OCI-LY7 (cell line): ENCODE measurements at regions not wholly inside any gene's neighbourhood (a gene's known extent, or its start where the extent isn't known, plus 50 kb on each side); places are given as distances from the start of the nearest gene placed in this dataset.

Experiments used
- BruUV-seq: library from RNA; stranded (reverse); fragments of 400-500 nt; replicated peaks from 2 replicates; lab custom pipeline; 2021; lab: Mats Ljungman, UMichigan
- CTCF ChIA-PET: fragments of 300-600 bp; sonication (Branson Sonifier 250); formaldehyde crosslinking; loops from one replicate; lab custom pipeline; 2022; ENCODE audit warnings: antibody characterized with exemption; ENCODE audit not compliant: unreplicated experiment; lab: Charles Lee
- POLR2A ChIA-PET: fragments of 300-600 bp; sonication (Branson Sonifier 250); formaldehyde crosslinking; loops from one replicate; lab custom pipeline; 2022; ENCODE audit warnings: antibody characterized with exemption; lab: Charles Lee
- DNase-seq: peaks from one replicate; pipeline ENCODE4 v3.0.0-alpha.2; 2015; ENCODE audit warnings: low spot score
- H2AFZ ChIP-seq: fragments of 200-600 bp; sonication (generic), shearing (Covaris generic); 2 replicates; pipeline ENCODE4 v1.6.1; 2014; ENCODE audit warnings: mild to moderate bottlenecking, antibody characterized with exemption, low read length, moderate library complexity
- H3K27ac ChIP-seq: fragments of 200-600 bp; sonication (generic); 2 replicates; pipeline ENCODE4 v1.5.1; 2014; ENCODE audit warnings: mixed run types, low read depth, mild to moderate bottlenecking, moderate library complexity, low read length, inconsistent platforms; ENCODE audit not compliant: poor library complexity, severe bottlenecking
- H3K36me3 ChIP-seq: fragments of 200-600 bp; sonication (generic); 2 replicates; pipeline ENCODE4 v1.6.1; 2014; ENCODE audit warnings: mild to moderate bottlenecking, antibody characterized with exemption, low read length, moderate library complexity, mixed read lengths; ENCODE audit not compliant: insufficient read depth
- H3K4me1 ChIP-seq: fragments of 200-600 bp; sonication (generic); 2 replicates; pipeline ENCODE4 v1.5.1; 2014; ENCODE audit warnings: mild to moderate bottlenecking, low read length; ENCODE audit not compliant: insufficient read depth, poor library complexity, severe bottlenecking
- H3K4me2 ChIP-seq: fragments of 200-600 bp; sonication (generic); 2 replicates; pipeline ENCODE4 v1.6.1; 2014; ENCODE audit warnings: mild to moderate bottlenecking, low read length
- H3K4me3 ChIP-seq: fragments of 200-600 bp; sonication (generic); 2 replicates; pipeline ENCODE4 v1.5.1; 2014; ENCODE audit warnings: mild to moderate bottlenecking, low read depth, low read length; ENCODE audit not compliant: poor library complexity, severe bottlenecking
- H3K79me2 ChIP-seq: fragments of 200-600 bp; sonication (generic); 2 replicates; pipeline ENCODE4 v1.6.1; 2016; ENCODE audit warnings: low read depth, mild to moderate bottlenecking, low read length, moderate library complexity, mixed read lengths; ENCODE audit not compliant: insufficient read depth
- H3K9me2 ChIP-seq: fragments of 200-600 bp; sonication (generic); 2 replicates; pipeline ENCODE4 v1.6.1; 2016; ENCODE audit warnings: mild to moderate bottlenecking, low read length, mixed read lengths; ENCODE audit not compliant: insufficient read depth
- H3K9me3 ChIP-seq: fragments of 200-600 bp; sonication (generic); 2 replicates; pipeline ENCODE4 v1.6.1; 2014; ENCODE audit warnings: mild to moderate bottlenecking, mixed run types, low read length, mixed read lengths
- H4K20me1 ChIP-seq: fragments of 200-600 bp; sonication (generic); 2 replicates; pipeline ENCODE4 v1.6.1; 2014; ENCODE audit warnings: mild to moderate bottlenecking, antibody characterized with exemption, low read length, moderate library complexity, mixed read lengths; ENCODE audit not compliant: insufficient read depth
- CTCF ChIP-seq: fragments of 200-600 bp; sonication (generic); conservative IDR thresholded peaks from 2 replicates; pipeline ENCODE4 v1.5.1; 2014; ENCODE audit warnings: mild to moderate bottlenecking, antibody characterized with exemption, low read length, moderate library complexity, mixed read lengths
- EZH2phosphoT487 ChIP-seq: fragments of 200-600 bp; sonication (generic); IDR thresholded peaks from 2 replicates; pipeline ENCODE4 v1.6.1; 2018; ENCODE audit warnings: low read depth, borderline replicate concordance, mild to moderate bottlenecking, mixed run types, antibody characterized with exemption, low read length, moderate library complexity, mixed read lengths
- intact Hi-C: fragments of 100-400 bp; cut with micrococcal nuclease; formaldehyde crosslinking; loops from one replicate; pipeline ENCODE4 v1.10.0; 2022; ENCODE audit not compliant: unreplicated experiment

GRCh38 chr10:131810805-131811629 lies 89.8 kb upstream of the PPP2R2D start:
- DNase-seq, result no peak
- no peak overlapping the region for H2AFZ ChIP-seq
- no peaks in the 10 kb centered on the region for H3K9me2 ChIP-seq
- no peaks in the 10 kb centered on the region for H4K20me1 ChIP-seq
- no peak overlapping the region for H3K27ac ChIP-seq
- TF ChIP-seq CTCF (no peak), EZH2phosphoT487 (no peak)
- H3K79me2 ChIP-seq, result no peaks in the 10 kb centered on the region
- CTCF ChIA-PET, result no interaction called here
- POLR2A ChIA-PET, result no interaction called here
- intact Hi-C loops, result no loop called here
- H3K4me3 ChIP-seq, result no peak overlapping the region
- H3K4me1 ChIP-seq, result no peaks in the 10 kb centered on the region
- H3K9me3 ChIP-seq, result no peaks in the 10 kb centered on the region
- H3K4me2 ChIP-seq, result no peak overlapping the region
- no peaks in the 10 kb centered on the region for H3K36me3 ChIP-seq
- no TSS peak for BruUV-seq

GRCh38 chr10:131811630-131812403 lies 89.0 kb upstream of the PPP2R2D start:
- ChIA-PET CTCF (no interaction called here), POLR2A (no interaction called here)
- Histone ChIP-seq H3K9me3 (no peaks in the 10 kb centered on the region), H3K9me2 (no peaks in the 10 kb centered on the region), H3K4me1 (no peaks in the 10 kb centered on the region), H2AFZ (no peak overlapping the region), H3K4me2 (no peak overlapping the region), H3K36me3 (no peaks in the 10 kb centered on the region), H3K4me3 (no peak overlapping the region), H3K79me2 (no peaks in the 10 kb centered on the region), H4K20me1 (no peaks in the 10 kb centered on the region), H3K27ac (no peak overlapping the region)
- DNase-seq, result no peak
- intact Hi-C loops, result no loop called here
- TF ChIP-seq EZH2phosphoT487 (no peak), CTCF (no peak)
- no TSS peak for BruUV-seq
